ENCODE measurements at regions not wholly inside any gene's neighbourhood (a gene's known extent, or its start where the extent isn't known, plus 50 kb on each side); places are given as distances from the start of the nearest gene placed in this dataset.

- TF ChIP-seq CTCF (IDR thresholded peaks at IDR 0.05) (no peak), TCF7L2 (IDR thresholded peaks at IDR 0.05; ENCODE audit: low read depth, low read length) (no peak)
Observed at GRCh38 chr14:101250948-101251811, 310.1 kb upstream of the DIO3 start.

Data from Panc1 (cell line).